Caco-2 (cell line): ENCODE measurements at regions not wholly inside any gene's neighbourhood (a gene's known extent, or its start where the extent isn't known, plus 50 kb on each side); places are given as distances from the start of the nearest gene placed in this dataset.

Experiments used
- BruUV-seq: library from RNA; stranded (reverse); fragments of 400-500 nt; replicated peaks from 2 replicates; lab custom pipeline; 2021; lab: Mats Ljungman, UMichigan
- CTCF ChIA-PET: fragments of 300-600 bp; sonication (Branson Sonifier 250); formaldehyde crosslinking; loops from one replicate; lab custom pipeline; 2022; ENCODE audit warnings: antibody characterized with exemption; lab: Charles Lee
- POLR2A ChIA-PET: fragments of 300-600 bp; sonication (Branson Sonifier 250); formaldehyde crosslinking; loops from one replicate; lab custom pipeline; 2022; ENCODE audit warnings: antibody characterized with exemption; lab: Charles Lee
- DNase-seq, 2 experiments: peaks; one replicate each; pipeline versions ENCODE4 v3.0.0 to v3.0.0-alpha.2; 2020 to 2022
- H3K27me3 ChIP-seq: replicated peaks from 2 replicates; pipeline ENCODE4 v1.6.0; 2011; ENCODE audit warnings: low read length; ENCODE audit not compliant: control insufficient read depth, insufficient read depth
- H3K36me3 ChIP-seq: 2 replicates; pipeline ENCODE4 v1.5.1; 2011; ENCODE audit warnings: low read length; ENCODE audit not compliant: control insufficient read depth, insufficient read depth
- H3K4me1 ChIP-seq: fragments of 250-450 bp; sonication (Bioruptor Pico); 2 replicates; pipeline ENCODE4 v1.5.1; 2020; ENCODE audit warnings: mild to moderate bottlenecking
- H3K4me3 ChIP-seq: 2 replicates; pipeline ENCODE4 v1.5.1; 2011; ENCODE audit warnings: low read depth, mild to moderate bottlenecking, control low read depth, low read length
- H3K9me3 ChIP-seq: fragments of 250-450 bp; sonication (Bioruptor Pico); 2 replicates; pipeline ENCODE4 v1.5.1; 2020; ENCODE audit warnings: mild to moderate bottlenecking, moderate library complexity
- H3K27ac Mint-ChIP-seq: one replicate; pipeline ENCODE4 v1.8.0; 2022; ENCODE audit warnings: mixed read lengths; ENCODE audit not compliant: unreplicated experiment
- H3K27me3 Mint-ChIP-seq: one replicate; pipeline ENCODE4 v1.8.0; 2022; ENCODE audit warnings: mixed read lengths; ENCODE audit not compliant: insufficient read depth, unreplicated experiment
- H3K36me3 Mint-ChIP-seq: one replicate; pipeline ENCODE4 v1.8.0; 2022; ENCODE audit warnings: mild to moderate bottlenecking, mixed read lengths; ENCODE audit not compliant: insufficient read depth, unreplicated experiment
- H3K4me1 Mint-ChIP-seq: one replicate; pipeline ENCODE4 v1.8.0; 2022; ENCODE audit warnings: low read depth, mixed read lengths; ENCODE audit not compliant: unreplicated experiment
- H3K4me3 Mint-ChIP-seq: one replicate; pipeline ENCODE4 v1.8.0; 2022; ENCODE audit warnings: mild to moderate bottlenecking, moderate library complexity, mixed read lengths; ENCODE audit not compliant: unreplicated experiment
- H3K9me3 Mint-ChIP-seq: one replicate; pipeline ENCODE4 v1.8.0; 2022; ENCODE audit warnings: mixed read lengths; ENCODE audit not compliant: unreplicated experiment
- CTCF ChIP-seq, 2 experiments: fragments of 200-600 bp in 1 of 2; IDR thresholded peaks; 1 replicate in 1 of 2; 2 replicates in 1 of 2; pipeline versions ENCODE4 v1.5.1 to v1.8.0; 2011 to 2022; ENCODE audit warnings: antibody characterized with exemption in 1 of 2, control low read depth in 1 of 2, inconsistent platforms in 1 of 2, low read depth in 1 of 2, low read length in 1 of 2, mild to moderate bottlenecking in 1 of 2, moderate library complexity in 1 of 2; ENCODE audit not compliant: insufficient read depth in 1 of 2, severe bottlenecking in 1 of 2, unreplicated experiment in 1 of 2
- intact Hi-C: fragments of 100-400 bp; cut with micrococcal nuclease; formaldehyde crosslinking; loops from one replicate; pipeline ENCODE4 v1.10.0; 2022; ENCODE audit not compliant: unreplicated experiment

DNA sequence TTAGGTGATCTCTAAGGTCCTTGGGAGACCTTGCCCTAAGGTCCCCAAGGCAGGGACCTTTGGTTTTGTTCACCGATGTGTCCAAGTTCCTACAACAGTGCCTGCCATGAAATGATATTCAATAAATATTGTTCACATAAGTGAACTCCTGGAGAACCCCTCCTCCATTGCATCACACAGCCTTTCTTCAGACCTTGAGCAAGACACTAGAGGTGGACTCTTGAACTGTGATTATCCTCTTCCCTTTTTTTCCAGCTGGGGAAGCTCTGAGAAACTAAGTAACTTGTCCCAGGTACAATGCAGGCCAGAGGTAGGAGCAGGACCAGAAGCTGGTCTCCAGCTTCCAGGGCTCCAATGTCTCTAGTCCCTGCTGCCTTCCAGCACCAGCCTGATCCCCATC lies 76.6 kb upstream of the LMO1 start:
- DNase-seq, result peak in 1 of 2 experiments; percentile 27
- no peaks in the 10 kb centered on the region for H3K4me1 Mint-ChIP-seq
- intact Hi-C loops, result no loop called here
- Histone ChIP-seq H3K27me3 (no peaks in the 10 kb centered on the region; the same call in 1 of the 2 replicates), H3K36me3 (no peaks in the 10 kb centered on the region), H3K4me3 (no peak overlapping the region), H3K9me3 (no peaks in the 10 kb centered on the region), H3K4me1 (no peaks in the 10 kb centered on the region)
- H3K4me3 Mint-ChIP-seq, result no peak overlapping the region
- no TSS peak for BruUV-seq
- peaks cover under 1% of the 10 kb centered on the region for H3K27me3 Mint-ChIP-seq
- H3K36me3 Mint-ChIP-seq, result no peaks in the 10 kb centered on the region
- no peaks in the 10 kb centered on the region for H3K9me3 Mint-ChIP-seq
- ChIA-PET POLR2A (no interaction called here), CTCF (no interaction called here)
- TF ChIP-seq CTCF (IDR thresholded peaks at IDR 0.05; ENCODE audit: insufficient read depth in 1 of 2, low read depth in 1 of 2, low read length in 1 of 2, severe bottlenecking in 1 of 2, unreplicated experiment in 1 of 2), result no peak
- no peak overlapping the region for H3K27ac Mint-ChIP-seq

DNA sequence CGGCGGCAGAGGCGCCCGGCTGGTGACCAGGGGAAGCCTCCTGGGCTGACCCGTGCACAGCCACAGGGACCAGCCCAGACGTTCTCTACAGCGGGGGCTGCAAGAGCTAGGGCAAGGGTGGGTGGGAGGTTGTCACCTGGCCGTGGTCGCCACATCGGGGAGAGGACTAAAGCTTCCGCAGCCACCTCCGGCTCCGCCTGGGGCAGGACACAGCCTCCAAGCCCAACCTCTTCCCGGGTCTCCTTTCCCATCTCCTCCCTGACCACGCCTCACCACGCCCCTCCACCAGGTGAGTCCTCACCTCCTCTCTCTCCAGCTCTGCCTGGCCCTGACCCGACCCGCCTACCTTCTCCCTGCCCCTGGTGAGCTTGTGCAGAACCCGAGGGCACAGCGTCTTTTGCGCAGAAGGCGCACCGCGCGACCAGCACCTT lies 75.9 kb upstream of the LMO1 start:
- Mint-ChIP-seq H3K36me3 (no peaks in the 10 kb centered on the region), H3K4me3 (no peak overlapping the region), H3K27ac (no peak overlapping the region), H3K9me3 (no peaks in the 10 kb centered on the region), H3K27me3 (no peaks in the 10 kb centered on the region), H3K4me1 (no peaks in the 10 kb centered on the region)
- ChIA-PET POLR2A (no interaction called here), CTCF (no interaction called here)
- BruUV-seq, result no TSS peak
- Histone ChIP-seq H3K9me3 (no peaks in the 10 kb centered on the region), H3K4me3 (no peak overlapping the region), H3K27me3 (no peaks in the 10 kb centered on the region; the same call in 1 of the 2 replicates), H3K4me1 (no peaks in the 10 kb centered on the region), H3K36me3 (no peaks in the 10 kb centered on the region)
- no peak for DNase-seq
- TF ChIP-seq CTCF (IDR thresholded peaks at IDR 0.05; ENCODE audit: insufficient read depth in 1 of 2, low read depth in 1 of 2, low read length in 1 of 2, severe bottlenecking in 1 of 2, unreplicated experiment in 1 of 2), result no peak
- intact Hi-C loops, result no loop called here

- ChIA-PET POLR2A (no interaction called here), CTCF (interaction anchor here (0.6 kb wide), 1 partner anchor 32 kb away, joined by 3 read pairs; no protein-coding TSS in a partner anchor)
- DNase-seq, result peak in 1 of 2 experiments; percentile 55
- peak; percentile 50 to 72 for TF ChIP-seq CTCF (IDR thresholded peaks at IDR 0.05; ENCODE audit: insufficient read depth in 1 of 2, low read depth in 1 of 2, low read length in 1 of 2, severe bottlenecking in 1 of 2, unreplicated experiment in 1 of 2)
- intact Hi-C loops, result no loop called here
- H3K9me3 ChIP-seq, result no peaks in the 10 kb centered on the region
- H3K36me3 ChIP-seq, result no peaks in the 10 kb centered on the region
- Mint-ChIP-seq H3K4me1 (no peaks in the 10 kb centered on the region), H3K27me3 (no peaks in the 10 kb centered on the region), H3K4me3 (no peak overlapping the region), H3K27ac (no peak overlapping the region), H3K9me3 (no peaks in the 10 kb centered on the region), H3K36me3 (peaks cover 4% of the 10 kb centered on the region)
- H3K4me3 ChIP-seq, result no peak overlapping the region
- no TSS peak for BruUV-seq
- no peaks in the 10 kb centered on the region for H3K4me1 ChIP-seq
- H3K27me3 ChIP-seq, result no peaks in the 10 kb centered on the region; the same call in 1 of the 2 replicates
Observed at GRCh38 chr11:8338138-8338537, 74.5 kb upstream of the LMO1 start.
